Calu3 (cell line): ENCODE measurements at regions not wholly inside any gene's neighbourhood (a gene's known extent, or its start where the extent isn't known, plus 50 kb on each side); places are given as distances from the start of the nearest gene placed in this dataset.

ENCODE experiments used
- BruUV-seq: library from RNA; stranded (reverse); fragments of 400-500 nt; replicated peaks from 2 replicates; lab custom pipeline; 2021; lab: Mats Ljungman, UMichigan
- CTCF ChIA-PET: fragments of 300-600 bp; sonication (Branson Sonifier 250); formaldehyde crosslinking; loops from one replicate; lab custom pipeline; 2022; ENCODE audit warnings: antibody characterized with exemption; lab: Charles Lee
- DNase-seq: peaks from one replicate; pipeline ENCODE4 v3.0.0; 2022
- H3K27ac Mint-ChIP-seq: one replicate; pipeline ENCODE4 v1.8.0; 2022; ENCODE audit warnings: mixed read lengths; ENCODE audit not compliant: unreplicated experiment
- H3K27me3 Mint-ChIP-seq: one replicate; pipeline ENCODE4 v1.8.0; 2022; ENCODE audit warnings: mixed read lengths; ENCODE audit not compliant: unreplicated experiment
- H3K36me3 Mint-ChIP-seq: one replicate; pipeline ENCODE4 v1.8.0; 2022; ENCODE audit warnings: mild to moderate bottlenecking, moderate library complexity, mixed read lengths; ENCODE audit not compliant: insufficient read depth, unreplicated experiment
- H3K4me1 Mint-ChIP-seq: one replicate; pipeline ENCODE4 v1.8.0; 2022; ENCODE audit warnings: mild to moderate bottlenecking, low read depth, mixed read lengths; ENCODE audit not compliant: unreplicated experiment
- H3K4me3 Mint-ChIP-seq: one replicate; pipeline ENCODE4 v1.8.0; 2022; ENCODE audit warnings: mild to moderate bottlenecking, low read depth, moderate library complexity, mixed read lengths; ENCODE audit not compliant: unreplicated experiment
- H3K9me3 Mint-ChIP-seq: one replicate; pipeline ENCODE4 v1.8.0; 2022; ENCODE audit warnings: low read depth, mixed read lengths; ENCODE audit not compliant: unreplicated experiment
- intact Hi-C: fragments of 100-400 bp; cut with micrococcal nuclease; formaldehyde crosslinking; loops from one replicate; pipeline ENCODE4 v1.10.0; 2022; ENCODE audit not compliant: unreplicated experiment
- TF ChIP-seq, protein P1 (sequence below): fragments of 200-600 bp; IDR thresholded peaks from one replicate; pipeline ENCODE4 v1.8.0; 2022; ENCODE audit warnings: antibody characterized with exemption; ENCODE audit not compliant: unreplicated experiment

- TF ChIP-seq, protein P1, sequence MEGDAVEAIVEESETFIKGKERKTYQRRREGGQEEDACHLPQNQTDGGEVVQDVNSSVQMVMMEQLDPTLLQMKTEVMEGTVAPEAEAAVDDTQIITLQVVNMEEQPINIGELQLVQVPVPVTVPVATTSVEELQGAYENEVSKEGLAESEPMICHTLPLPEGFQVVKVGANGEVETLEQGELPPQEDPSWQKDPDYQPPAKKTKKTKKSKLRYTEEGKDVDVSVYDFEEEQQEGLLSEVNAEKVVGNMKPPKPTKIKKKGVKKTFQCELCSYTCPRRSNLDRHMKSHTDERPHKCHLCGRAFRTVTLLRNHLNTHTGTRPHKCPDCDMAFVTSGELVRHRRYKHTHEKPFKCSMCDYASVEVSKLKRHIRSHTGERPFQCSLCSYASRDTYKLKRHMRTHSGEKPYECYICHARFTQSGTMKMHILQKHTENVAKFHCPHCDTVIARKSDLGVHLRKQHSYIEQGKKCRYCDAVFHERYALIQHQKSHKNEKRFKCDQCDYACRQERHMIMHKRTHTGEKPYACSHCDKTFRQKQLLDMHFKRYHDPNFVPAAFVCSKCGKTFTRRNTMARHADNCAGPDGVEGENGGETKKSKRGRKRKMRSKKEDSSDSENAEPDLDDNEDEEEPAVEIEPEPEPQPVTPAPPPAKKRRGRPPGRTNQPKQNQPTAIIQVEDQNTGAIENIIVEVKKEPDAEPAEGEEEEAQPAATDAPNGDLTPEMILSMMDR = no peak
- CTCF ChIA-PET = no interaction called here
- Mint-ChIP-seq H3K4me3 (no peak overlapping the region), H3K27me3 (no peaks in the 10 kb centered on the region), H3K9me3 (peaks cover 16% of the 10 kb centered on the region), H3K27ac (no peak overlapping the region), H3K4me1 (peaks cover 2% of the 10 kb centered on the region), H3K36me3 (no peaks in the 10 kb centered on the region)
- no peak for DNase-seq
- intact Hi-C loops = no loop called here
- no TSS peak for BruUV-seq
Observed at GRCh38 chr2:12861344-12861930, 144.7 kb downstream of the TRIB2 start.

DNA sequence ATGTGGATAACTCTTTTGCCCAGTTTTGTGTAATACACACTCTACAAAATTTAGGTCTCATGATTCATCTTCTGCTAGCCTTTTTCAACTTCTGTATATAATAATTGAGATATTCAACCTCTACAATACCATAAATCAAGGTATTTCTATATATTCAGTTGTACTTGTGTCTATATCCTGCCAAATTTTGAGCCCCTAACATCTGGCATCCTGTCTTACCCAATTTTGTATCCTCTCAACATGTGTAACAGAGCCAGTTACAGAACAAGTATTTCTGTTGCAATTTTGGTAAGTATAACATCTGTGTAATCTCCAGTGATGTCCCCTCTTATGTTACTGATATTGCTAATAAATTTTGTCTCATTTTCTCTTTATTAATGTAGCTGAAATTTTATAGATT is 145.8 kb downstream of the TRIB2 start:
- Mint-ChIP-seq H3K4me1 (no peaks in the 10 kb centered on the region), H3K4me3 (no peak overlapping the region), H3K27ac (no peak overlapping the region), H3K9me3 (peaks cover 19% of the 10 kb centered on the region), H3K36me3 (no peaks in the 10 kb centered on the region), H3K27me3 (no peaks in the 10 kb centered on the region)
- BruUV-seq = no TSS peak
- no peak for DNase-seq
- CTCF ChIA-PET = no interaction called here
- intact Hi-C loops = no loop called here
- TF ChIP-seq, protein P1 = no peak

- Mint-ChIP-seq H3K27me3 (no peaks in the 10 kb centered on the region), H3K4me3 (no peak overlapping the region), H3K4me1 (no peaks in the 10 kb centered on the region), H3K36me3 (no peaks in the 10 kb centered on the region), H3K27ac (no peak overlapping the region), H3K9me3 (peaks cover 19% of the 10 kb centered on the region)
- DNase-seq = no peak
- BruUV-seq = no TSS peak
- TF ChIP-seq, protein P1 = no peak
- intact Hi-C loops = no loop called here
- CTCF ChIA-PET = no interaction called here
Observed at GRCh38 chr2:12863937-12864336, 147.2 kb downstream of the TRIB2 start.

- Mint-ChIP-seq H3K9me3 (peaks cover 14% of the 10 kb centered on the region), H3K4me3 (no peak overlapping the region), H3K36me3 (no peaks in the 10 kb centered on the region), H3K27ac (no peak overlapping the region), H3K4me1 (no peaks in the 10 kb centered on the region), H3K27me3 (no peaks in the 10 kb centered on the region)
- TF ChIP-seq, protein P1 = no peak
- BruUV-seq = no TSS peak
- intact Hi-C loops = no loop called here
- no peak for DNase-seq
- CTCF ChIA-PET = no interaction called here
Observed at GRCh38 chr2:12867631-12868287, 151.0 kb downstream of the TRIB2 start.
